GM19372 (cell line): ENCODE measurements at regions not wholly inside any gene's neighbourhood (a gene's known extent, or its start where the extent isn't known, plus 50 kb on each side); places are given as distances from the start of the nearest gene placed in this dataset.
"Not testable (repeated sequence)": the region's sequence is repeated elsewhere in the genome, so short reads cannot be mapped to it uniquely, and the experiment has no call there.

ENCODE experiments used
- ATAC-seq: cut with Tn5 transposase; IDR thresholded peaks from one replicate; pipeline ENCODE4 v1.9.1; 2021; ENCODE audit warnings: mild to moderate bottlenecking, low read depth, moderate library complexity; ENCODE audit not compliant: unreplicated experiment

- ATAC-seq, result no peak
Observed at GRCh38 chrX:22520128-22520828, 247.6 kb downstream of the CBLL2 start.

GRCh38 chrX:22526339-22526738 lies 253.6 kb downstream of the CBLL2 start:
- ATAC-seq, result peak; percentile 97

- ATAC-seq, result no peak
Observed at GRCh38 chrX:22527302-22527701, 254.6 kb downstream of the CBLL2 start.

DNA sequence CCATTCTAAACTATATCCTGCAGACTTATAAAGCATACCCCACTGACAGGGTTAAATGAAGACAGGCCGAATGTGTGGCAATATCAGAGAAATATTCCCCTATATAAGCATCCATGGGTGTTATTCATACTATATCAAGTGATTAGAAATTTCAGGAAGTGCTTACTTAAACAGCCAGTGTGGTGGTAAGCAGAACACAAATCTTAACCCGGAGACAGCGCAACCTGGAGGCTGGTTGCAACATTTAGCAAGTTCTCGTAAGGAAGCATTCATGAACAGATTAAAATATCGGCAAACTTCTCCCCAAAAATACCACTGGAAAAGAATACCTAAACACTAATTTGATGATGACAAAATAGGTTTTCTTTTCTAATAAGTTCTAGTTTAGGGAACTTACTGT lies 261.2 kb downstream of the CBLL2 start:
- no peak for ATAC-seq

- no peak for ATAC-seq
Observed at GRCh38 chrX:22534643-22535042, 261.9 kb downstream of the CBLL2 start.

- no peak for ATAC-seq
Observed at GRCh38 chrX:22536746-22537304, 264.1 kb downstream of the CBLL2 start.

- no peak for ATAC-seq
Observed at GRCh38 chrX:22538580-22538979, 265.9 kb downstream of the CBLL2 start.

- ATAC-seq, result no peak
Observed at GRCh38 chrX:22541926-22542325, 269.2 kb downstream of the CBLL2 start.

DNA sequence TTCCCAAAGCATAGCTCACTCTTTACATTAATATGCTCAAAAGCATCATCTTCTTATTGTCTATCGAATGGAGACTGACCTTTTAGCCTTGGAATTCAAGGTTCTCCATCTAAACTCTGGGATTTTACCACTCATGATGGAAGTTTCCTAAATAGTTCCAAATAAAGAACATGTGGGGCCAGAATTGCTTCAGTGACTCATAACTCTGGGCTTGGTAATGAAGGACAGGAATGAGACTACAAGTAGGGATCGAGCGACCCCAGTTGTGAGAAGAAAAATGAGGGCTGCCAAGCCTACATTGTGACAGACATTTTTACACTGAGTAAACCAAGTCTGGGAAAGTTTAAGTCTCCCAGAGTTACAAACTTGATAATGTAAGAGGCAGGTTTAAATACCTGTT lies 269.9 kb downstream of the CBLL2 start:
- no peak for ATAC-seq

DNA sequence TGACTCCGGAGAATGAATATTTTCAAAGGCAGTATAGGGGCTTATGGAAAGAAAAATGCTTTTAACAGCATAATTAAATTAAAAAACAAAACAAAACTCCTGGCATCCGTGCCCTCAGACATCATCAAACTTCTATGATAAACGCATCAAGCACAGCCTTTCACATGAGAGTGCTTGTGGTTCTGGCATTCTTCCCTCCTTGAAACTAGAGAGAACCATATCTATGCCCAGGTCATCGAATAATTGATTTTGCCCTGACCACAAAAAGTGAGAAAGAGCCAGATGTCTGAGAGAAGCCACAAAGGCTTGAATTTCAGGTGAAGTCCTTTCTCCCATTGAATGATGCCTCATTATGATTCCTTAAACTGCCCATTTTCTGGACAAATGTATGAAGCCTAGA lies 286.8 kb downstream of the CBLL2 start:
- no peak for ATAC-seq

GRCh38 chrX:22575161-22575845 lies 302.6 kb downstream of the CBLL2 start:
- ATAC-seq, result no peak

DNA sequence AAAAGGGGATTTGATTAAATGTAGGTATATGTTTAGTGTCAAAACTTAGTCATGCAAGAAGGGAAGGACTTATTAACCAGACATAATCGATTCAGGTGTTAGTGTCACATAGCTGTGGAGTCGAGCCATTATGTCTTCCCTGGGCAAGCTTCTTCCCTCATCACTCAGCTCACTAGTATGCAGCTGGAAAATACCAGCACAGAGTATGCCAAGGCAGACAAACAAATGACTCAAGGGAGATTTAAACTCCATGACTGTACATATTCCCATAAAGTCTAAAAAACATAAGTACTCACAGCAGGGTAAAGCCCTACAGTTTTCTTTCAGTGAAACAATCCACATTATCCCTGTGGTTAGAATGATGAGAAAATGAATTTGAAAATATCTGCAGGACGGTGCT lies 304.5 kb downstream of the CBLL2 start:
- no peak for ATAC-seq

- peak; percentile 74 for ATAC-seq
Observed at GRCh38 chrX:22585831-22586230, 313.1 kb downstream of the CBLL2 start.

DNA sequence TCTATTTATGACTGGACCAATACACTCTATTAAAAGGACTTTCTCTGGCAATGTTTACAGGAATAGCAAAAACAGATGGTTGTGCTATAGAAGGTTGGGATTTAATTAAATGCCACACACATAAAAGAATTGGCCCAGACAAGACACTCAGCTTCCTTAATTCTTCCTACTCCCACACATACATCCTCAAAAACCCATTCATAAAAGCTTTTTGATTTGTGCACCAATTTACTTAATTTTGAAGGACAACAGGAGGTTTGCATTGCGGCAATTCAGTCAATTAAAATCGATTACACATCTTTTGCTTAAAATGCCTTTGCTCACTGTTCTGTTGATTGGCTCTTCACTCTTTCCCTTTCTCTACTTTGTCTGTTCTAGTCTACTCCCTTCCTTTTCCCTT lies 317.1 kb downstream of the CBLL2 start:
- no peak for ATAC-seq

GRCh38 chrX:22594766-22595165 lies 322.1 kb downstream of the CBLL2 start:
- no peak for ATAC-seq

- ATAC-seq, result no peak
Observed at GRCh38 chrX:22603060-22603459, 330.3 kb downstream of the CBLL2 start.

- not testable (repeated sequence) for ATAC-seq
Observed at GRCh38 chrX:22609452-22609851, 336.7 kb downstream of the CBLL2 start.

DNA sequence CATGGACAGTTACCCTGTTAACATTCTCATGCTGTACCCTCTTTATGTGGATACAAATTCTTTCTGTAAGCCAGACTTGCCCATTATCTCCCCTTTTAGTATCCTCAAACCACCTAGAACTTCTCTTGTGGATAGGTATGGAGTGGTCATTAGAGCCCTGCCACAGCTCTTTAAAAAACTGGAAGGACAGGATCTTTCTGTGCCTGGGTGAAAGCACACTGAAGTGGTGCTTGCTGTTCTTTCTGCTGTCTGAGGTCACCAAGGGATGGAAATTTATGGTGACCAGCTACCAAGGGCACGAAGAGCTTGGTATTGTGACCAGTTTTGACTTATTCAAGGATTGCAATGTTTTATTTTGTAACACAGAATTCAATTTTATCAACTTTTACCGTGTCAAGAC lies 344.2 kb downstream of the CBLL2 start:
- no peak for ATAC-seq

- ATAC-seq, result no peak
Observed at GRCh38 chrX:22627576-22627975, 354.9 kb downstream of the CBLL2 start.

DNA sequence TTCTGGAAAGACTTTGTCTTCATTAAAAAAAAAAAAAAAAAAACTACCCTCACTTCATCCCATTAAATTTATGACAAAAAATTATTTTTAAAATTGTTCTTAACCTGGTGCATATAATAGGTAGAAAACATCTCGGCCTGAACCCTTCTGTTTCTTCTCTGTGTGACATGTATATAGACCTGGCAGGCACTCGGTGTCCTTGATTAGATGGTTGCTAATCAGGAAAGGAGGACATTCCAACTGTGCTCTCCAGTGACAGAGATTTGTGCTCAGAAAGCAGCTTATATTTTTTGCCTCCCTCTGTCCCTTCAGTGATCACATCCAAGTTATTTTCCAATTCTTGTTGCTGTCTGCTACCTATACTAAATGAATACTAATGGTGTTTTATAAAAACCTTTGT lies 355.6 kb downstream of the CBLL2 start:
- no peak for ATAC-seq

DNA sequence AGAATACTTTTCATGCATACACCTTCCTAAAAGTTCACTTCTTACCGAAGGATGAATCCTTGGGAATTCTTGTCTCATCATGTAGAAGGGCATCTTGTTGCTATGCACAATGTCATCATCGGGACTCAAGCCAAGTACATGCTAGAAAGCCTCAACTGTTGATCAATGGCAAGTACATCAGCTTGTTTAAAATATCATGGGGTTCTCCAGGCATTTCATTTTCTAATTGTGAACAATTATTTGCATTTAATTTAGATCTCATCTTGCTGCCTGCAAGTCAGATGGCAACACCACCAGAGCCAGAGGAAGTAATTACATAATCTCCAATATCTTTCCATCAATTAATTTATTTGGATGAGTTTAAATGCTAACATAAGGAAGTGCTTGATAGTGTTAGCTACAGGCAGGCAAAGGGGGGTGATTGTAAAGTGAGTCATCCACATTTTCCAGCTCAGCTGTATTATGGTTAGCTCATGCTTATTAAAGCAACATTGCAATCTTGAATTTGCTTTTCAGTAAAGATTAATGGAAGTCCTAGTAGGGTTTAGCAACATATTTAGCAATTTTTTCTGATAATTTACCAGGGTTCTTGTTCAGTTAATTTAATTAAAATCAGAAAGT lies 356.5 kb downstream of the CBLL2 start:
- ATAC-seq, result no peak

GRCh38 chrX:22634083-22634482 lies 361.4 kb downstream of the CBLL2 start:
- no peak for ATAC-seq
